HG03521 (cell line): ENCODE measurements at regions not wholly inside any gene's neighbourhood (a gene's known extent, or its start where the extent isn't known, plus 50 kb on each side); places are given as distances from the start of the nearest gene placed in this dataset.
"Not testable (repeated sequence)": the region's sequence is repeated elsewhere in the genome, so short reads cannot be mapped to it uniquely, and the experiment has no call there.

Experiments used
- ATAC-seq: cut with Tn5 transposase; IDR thresholded peaks from one replicate; pipeline ENCODE4 v1.9.1; 2021; ENCODE audit warnings: mild to moderate bottlenecking, moderate library complexity; ENCODE audit not compliant: unreplicated experiment

- no peak for ATAC-seq
These were observed 281.0 kb upstream of the DEPDC1 start for GRCh38 chr1:68777851-68778250.

- ATAC-seq, result not testable (repeated sequence)
These were observed 283.0 kb upstream of the DEPDC1 start for GRCh38 chr1:68779841-68780240.

DNA sequence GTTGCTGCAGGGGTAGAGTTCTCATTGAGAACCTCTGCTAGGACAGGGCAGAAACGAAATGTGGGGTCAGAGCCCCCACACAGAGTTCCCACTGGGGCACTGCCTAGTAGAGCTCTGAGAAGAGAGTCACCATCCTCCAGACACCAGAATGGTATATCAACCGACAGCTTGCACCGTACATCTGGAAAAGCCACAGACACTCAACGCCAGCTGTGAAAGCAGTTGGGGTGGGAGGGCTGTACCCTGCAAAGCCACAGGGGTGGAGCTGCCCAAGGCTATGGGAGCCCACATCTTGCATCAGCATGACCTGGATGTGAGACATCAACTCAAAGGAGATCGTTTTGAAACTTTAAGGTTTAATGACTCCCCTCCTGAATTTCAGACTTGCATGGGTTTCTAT lies 284.0 kb upstream of the DEPDC1 start:
- no peak for ATAC-seq

GRCh38 chr1:68782890-68783289 lies 286.0 kb upstream of the DEPDC1 start:
- no peak for ATAC-seq

DNA sequence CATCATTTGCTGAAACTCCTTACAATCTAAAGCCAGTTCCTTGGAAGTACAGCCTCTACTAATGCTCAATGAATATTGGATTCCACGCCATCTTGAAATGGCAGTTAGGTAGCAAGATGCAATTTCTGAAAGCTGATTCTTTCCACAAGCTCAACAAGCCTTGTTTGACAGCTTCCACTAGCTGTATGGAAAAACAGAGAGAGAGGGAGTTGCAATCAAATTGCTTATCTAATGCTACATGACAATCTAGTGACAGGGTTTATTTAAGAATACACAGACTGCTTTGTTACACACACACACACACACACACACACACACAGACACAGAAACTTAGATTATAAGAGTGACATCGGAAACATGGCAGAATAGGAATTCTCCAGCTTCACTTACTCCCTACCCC lies 288.4 kb upstream of the DEPDC1 start:
- no peak for ATAC-seq

GRCh38 chr1:68788762-68789161 lies 291.9 kb upstream of the DEPDC1 start:
- ATAC-seq, result no peak

GRCh38 chr1:68791800-68792199 lies 294.9 kb upstream of the DEPDC1 start:
- ATAC-seq, result no peak

DNA sequence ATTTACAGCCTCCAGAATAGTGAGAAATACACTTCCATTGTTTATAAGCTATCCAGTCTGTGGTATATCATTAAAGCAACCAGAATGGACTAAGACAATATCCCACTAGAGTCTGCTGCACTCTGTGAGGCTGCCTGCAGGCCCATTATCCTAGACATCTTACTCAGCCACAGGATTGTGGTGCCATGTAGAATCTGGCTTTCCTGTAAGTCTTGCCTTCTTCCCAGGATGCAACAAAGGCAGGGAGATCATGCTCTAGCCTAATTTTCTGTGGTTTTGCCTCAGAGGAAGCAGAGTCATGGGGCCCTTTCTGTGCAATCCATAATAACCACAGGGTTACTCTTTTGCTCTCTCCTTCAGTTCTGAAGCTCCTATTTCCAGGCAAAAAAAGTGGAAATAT lies 299.1 kb upstream of the DEPDC1 start:
- no peak for ATAC-seq

DNA sequence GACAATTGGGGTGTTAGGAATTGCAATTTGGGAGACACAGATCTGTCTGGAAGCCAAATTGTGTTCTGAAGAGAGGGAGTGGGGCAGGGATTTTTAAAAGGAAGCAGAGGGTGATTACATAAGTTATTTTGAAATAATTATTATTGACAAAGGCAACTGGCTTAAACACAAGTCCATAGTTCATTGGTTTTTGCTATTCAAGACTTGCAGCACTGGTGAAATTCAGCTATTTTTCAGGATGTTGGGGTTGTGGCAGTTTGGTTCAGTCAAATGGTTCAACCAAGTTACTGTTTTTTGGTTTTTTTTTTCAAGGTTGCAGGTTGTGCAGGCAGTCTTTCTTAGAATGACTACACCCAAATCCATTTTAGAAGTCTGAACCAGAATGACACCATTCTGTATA lies 300.0 kb upstream of the DEPDC1 start:
- ATAC-seq, result no peak

DNA sequence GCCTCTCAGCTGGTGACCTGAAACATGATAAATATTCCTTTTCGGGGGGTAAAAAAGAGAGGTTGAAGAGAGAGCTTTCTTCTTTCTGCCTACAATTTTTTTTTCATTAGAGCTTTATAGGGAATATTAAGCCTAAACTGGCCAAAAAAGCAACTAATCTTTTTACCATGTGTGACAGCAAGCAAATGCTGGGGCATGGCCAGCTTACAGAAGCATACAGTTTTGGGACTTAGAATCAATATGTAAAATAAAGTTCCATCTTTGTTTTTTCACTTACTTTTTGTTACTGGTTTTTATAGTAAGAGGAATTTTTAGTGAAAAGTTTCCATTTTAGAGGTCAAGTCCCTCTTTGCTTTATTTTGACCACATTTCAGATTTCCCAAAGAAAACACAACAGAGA lies 301.2 kb upstream of the DEPDC1 start:
- no peak for ATAC-seq

- ATAC-seq, result no peak
These were observed 302.2 kb upstream of the DEPDC1 start for GRCh38 chr1:68799096-68799495.

DNA sequence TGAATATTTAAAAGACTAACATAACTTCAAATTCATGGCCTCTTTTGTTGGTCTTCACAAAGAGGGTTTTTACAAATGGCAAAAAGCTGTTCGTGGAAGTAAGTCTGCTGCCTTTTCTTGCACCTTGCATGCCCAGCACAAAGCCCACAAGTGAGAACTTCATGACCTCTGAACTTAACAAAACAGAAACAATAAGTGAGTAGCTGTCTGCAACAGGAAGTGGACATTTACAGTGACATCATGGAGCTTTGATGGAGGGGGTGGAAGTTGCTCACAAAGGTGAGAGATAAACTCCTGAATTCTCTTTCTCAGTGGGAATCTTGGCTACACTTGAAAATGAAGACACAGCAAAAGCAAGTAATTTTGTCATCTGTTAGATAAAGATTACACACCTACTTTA lies 303.3 kb upstream of the DEPDC1 start:
- no peak for ATAC-seq

- no peak for ATAC-seq
These were observed 304.6 kb upstream of the DEPDC1 start for GRCh38 chr1:68801440-68801839.

DNA sequence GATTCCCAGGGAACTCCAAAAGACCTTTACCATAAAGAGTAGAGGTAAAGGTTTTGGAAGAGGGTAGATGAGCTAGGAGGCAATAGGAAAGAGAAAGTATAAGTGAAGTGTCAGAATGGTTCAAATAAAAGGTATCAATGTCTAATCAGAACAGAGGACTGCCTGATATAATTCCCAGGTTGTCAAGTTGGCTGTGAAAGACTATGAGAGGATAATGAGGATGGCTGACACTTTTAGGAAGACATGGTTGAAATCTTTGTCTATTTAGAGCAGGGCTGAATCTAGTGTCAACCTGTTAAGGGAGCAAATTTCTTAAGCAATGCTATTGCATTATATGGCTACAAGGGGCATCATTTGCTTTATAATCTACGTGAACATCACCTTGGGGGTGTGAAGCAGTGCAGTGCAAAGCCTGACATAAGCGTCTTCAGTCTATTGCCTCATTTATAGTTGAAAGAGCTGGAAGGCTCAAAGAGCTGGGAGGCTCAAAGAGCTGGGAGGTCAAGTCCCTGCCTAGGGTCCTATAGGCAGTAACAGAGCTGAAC lies 308.3 kb upstream of the DEPDC1 start:
- ATAC-seq, result no peak

DNA sequence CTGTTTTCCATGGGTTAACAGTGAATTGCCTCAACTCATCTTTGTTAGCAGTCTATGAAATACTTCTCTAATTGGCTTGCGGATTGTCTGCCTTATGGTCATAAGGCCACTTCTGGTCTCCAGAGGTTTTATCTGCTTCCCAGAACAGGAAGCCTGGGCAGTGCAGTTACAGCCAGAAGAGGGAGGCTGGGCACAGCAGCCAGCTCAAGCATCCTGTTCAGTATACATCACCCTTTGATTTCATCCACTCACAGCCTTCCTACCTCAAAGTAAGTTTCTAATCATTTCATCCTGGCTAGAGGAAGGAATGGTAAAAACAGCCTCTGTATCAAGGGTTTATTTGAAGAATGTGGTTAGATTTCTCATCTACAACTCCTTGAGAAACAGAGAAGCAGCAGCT lies 311.5 kb upstream of the DEPDC1 start:
- ATAC-seq, result no peak

- no peak for ATAC-seq
These were observed 314.9 kb upstream of the DEPDC1 start for GRCh38 chr1:68811806-68812205.

DNA sequence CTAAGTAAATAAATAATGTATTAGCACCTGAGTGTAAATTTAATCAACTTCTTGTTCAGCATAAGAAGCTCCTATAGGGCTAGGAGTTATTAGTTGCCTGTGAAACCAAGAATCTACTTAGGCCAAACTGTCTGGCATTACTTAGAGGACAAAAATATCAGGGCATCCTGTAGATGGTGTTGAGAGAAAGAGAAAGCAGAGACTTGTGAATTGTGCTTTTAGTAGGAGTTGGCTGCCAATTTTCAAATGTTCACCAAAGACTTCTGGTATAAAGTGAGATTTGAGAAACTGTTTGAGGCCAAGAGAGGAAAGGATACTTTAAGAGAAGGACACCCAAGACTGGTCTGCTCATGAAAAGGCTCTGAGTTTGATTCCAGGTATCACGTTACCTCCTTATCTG lies 315.5 kb upstream of the DEPDC1 start:
- no peak for ATAC-seq

DNA sequence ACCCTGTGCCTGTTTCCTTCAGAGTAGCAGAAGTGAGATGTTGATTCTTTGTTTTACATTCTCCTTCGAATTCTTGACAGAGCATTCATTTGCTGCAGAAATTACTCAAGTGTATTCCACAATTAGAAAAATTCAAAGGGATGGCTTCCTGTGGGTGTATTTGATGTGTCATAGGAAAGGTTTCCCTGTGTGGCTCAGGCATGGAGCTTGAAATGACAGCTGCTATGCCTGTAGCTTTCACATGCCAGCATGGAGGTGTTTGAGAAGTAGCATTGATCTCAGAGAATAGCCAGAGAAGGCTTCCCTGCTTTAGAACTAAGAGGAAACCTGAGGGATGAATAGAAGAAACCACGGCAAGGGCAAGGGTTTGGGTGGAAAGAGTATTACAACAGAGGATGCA lies 317.2 kb upstream of the DEPDC1 start:
- ATAC-seq, result no peak

GRCh38 chr1:68815632-68816031 lies 318.8 kb upstream of the DEPDC1 start:
- ATAC-seq, result no peak

DNA sequence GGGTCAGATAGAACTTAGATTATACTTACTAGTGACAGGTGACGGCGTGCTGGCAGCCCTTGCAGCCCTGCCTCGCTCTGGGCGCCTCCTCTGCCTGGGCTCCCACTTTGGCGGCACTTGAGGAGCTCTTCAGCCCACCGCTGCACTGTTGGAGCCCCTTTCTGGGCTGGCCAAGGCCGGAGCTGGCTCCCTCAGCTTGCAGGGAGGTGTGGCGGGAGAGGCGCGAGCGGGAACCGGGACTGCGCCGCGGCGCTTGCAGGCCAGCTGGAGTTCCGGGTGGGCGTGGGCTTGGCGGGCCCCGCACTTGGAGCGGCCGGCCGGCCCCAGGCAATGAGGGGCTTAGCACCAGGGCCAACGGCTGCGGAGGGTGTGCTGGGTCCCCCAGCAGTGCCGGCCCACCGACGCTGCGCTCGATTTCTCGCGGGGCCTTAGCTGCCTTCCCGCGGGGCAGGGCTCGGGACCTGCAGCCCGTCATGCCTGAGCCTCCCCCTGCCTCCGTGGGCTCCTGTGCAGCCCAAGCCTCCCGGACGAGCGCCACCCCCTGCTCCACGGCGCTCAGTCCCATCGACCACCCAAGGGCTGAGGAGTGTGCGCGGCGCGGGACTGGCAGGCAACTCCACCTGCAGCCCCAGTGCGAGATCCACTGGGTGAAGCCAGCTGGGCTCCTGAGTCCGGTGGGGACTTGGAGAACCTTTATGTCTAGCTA lies 320.8 kb upstream of the DEPDC1 start:
- not testable (repeated sequence) for ATAC-seq

DNA sequence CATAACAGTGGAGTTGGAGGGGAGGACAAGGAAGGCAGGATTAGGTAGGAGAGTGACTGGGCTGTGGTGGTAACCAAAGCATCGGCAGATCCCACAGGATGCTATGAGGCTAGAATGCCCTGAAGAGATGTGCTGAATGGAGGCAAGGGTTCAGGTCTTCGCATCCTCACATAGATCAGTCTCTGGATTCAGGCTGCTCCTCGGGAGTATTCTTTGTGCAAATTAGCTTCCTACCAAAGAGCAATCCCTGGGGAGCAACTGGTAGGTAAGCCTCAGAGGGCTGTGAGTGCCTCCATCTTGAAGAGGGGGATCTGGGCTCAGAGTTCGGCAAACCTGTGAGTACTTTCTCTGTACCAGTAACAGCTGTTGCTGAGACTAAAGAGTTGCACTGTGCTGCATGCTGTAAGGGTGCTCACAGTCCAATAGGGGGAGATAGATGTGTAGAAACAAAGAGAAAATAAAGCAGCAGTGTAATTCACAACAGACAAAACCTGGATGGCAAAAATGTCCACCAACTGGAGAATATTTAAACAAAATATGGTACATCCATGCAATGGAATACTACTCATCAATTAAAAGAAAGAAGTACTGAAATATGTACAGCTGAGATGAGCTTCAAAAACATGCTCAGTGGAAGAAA lies 322.4 kb upstream of the DEPDC1 start:
- no peak for ATAC-seq

GRCh38 chr1:68820151-68820550 lies 323.3 kb upstream of the DEPDC1 start:
- ATAC-seq, result no peak

GRCh38 chr1:68826836-68827235 lies 330.0 kb upstream of the DEPDC1 start:
- ATAC-seq, result no peak
